ENCODE measurements at regions not wholly inside any gene's neighbourhood (a gene's known extent, or its start where the extent isn't known, plus 50 kb on each side); places are given as distances from the start of the nearest gene placed in this dataset.

GRCh38 chr5:127999909-128000308 is 83.7 kb upstream of the SLC12A2 start:
- no peak for TF ChIP-seq POLR2A (IDR thresholded peaks at IDR 0.05)
- no peak for TF ChIP-seq POLR2AphosphoS5 (IDR thresholded peaks at IDR 0.05)
- TF ChIP-seq EP300 (IDR thresholded peaks at IDR 0.05) = no peak
- no peak for TF ChIP-seq CTCF (IDR thresholded peaks at IDR 0.05)
- intact Hi-C loops (cut with DNase I) = loop anchor here (10.0 kb wide), 1 partner anchor 55 kb away; no protein-coding TSS in a partner anchor
- Histone ChIP-seq H3K36me3 (no peaks in the 10 kb centered on the region), H3K27ac (no peak overlapping the region), H3K4me3 (no peak overlapping the region), H3K4me1 (peaks cover 0 to 35% (median 21%) of the 10 kb centered on the region in 4 donors), H3K9me3 (no peaks in the 10 kb centered on the region), H3K27me3 (no peaks in the 10 kb centered on the region)
- DNase-seq = no peak
- WGBS, 2 donors = 21 to 68% methylated on average over 1 of the region's 1 CpG

- intact Hi-C loops (cut with DNase I) = loop anchor here (10.0 kb wide), 1 partner anchor 52 kb away; no protein-coding TSS in a partner anchor
- H3K27ac ChIP-seq = no peak overlapping the region
- H3K4me1 ChIP-seq = peaks cover 0 to 10% (median 6%) of the 10 kb centered on the region in 4 donors
- H3K4me3 ChIP-seq = no peak overlapping the region
- no peak for DNase-seq
- H3K9me3 ChIP-seq = no peaks in the 10 kb centered on the region
- TF ChIP-seq POLR2AphosphoS5 (IDR thresholded peaks at IDR 0.05) = no peak
- TF ChIP-seq EP300 (IDR thresholded peaks at IDR 0.05) = no peak
- WGBS, 2 donors = 90 to 92% methylated on average over 5 of the region's 5 CpGs
- no peaks in the 10 kb centered on the region for H3K36me3 ChIP-seq
- no peaks in the 10 kb centered on the region for H3K27me3 ChIP-seq
Measured at GRCh38 chr5:128002425-128002824, 81.1 kb upstream of the SLC12A2 start.

- WGBS, 2 donors = 90 to 92% methylated on average over 2 of the region's 2 CpGs
- Histone ChIP-seq H3K4me3 (no peak overlapping the region), H3K27me3 (no peaks in the 10 kb centered on the region), H3K4me1 (no peaks in the 10 kb centered on the region), H3K9me3 (no peaks in the 10 kb centered on the region), H3K27ac (no peak overlapping the region), H3K36me3 (no peaks in the 10 kb centered on the region)
- TF ChIP-seq POLR2A (IDR thresholded peaks at IDR 0.05) (no peak), CTCF (IDR thresholded peaks at IDR 0.05) (no peak), EP300 (IDR thresholded peaks at IDR 0.05) (no peak), POLR2AphosphoS5 (IDR thresholded peaks at IDR 0.05) (no peak)
- no peak for DNase-seq
- intact Hi-C loops (cut with DNase I) = loop anchor here (10.0 kb wide), 1 partner anchor 47 kb away; no protein-coding TSS in a partner anchor
Measured at GRCh38 chr5:128007939-128008338, 75.6 kb upstream of the SLC12A2 start.

DNA sequence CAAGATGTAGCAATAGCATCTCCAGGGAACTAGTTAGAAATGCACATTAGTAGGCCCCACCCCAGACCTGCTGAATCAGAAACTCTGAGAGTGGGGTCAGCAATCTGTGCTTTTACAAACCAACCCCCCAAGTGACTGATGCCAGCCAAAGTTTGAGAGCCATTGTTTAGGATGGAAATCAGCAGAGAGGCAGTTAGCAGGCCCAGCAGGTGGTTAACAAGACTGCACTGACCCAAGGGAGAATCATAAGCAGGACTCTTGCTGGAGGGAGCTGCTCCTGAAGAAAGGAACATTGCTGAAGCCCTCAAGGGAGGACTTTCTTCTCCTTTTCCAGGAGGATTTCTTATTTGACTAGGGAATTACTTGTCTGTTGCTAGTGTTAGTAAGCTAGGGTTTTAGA is 74.2 kb upstream of the SLC12A2 start:
- TF ChIP-seq CTCF (IDR thresholded peaks at IDR 0.05) (no peak), POLR2AphosphoS5 (IDR thresholded peaks at IDR 0.05) (no peak), EP300 (IDR thresholded peaks at IDR 0.05) (no peak), POLR2A (IDR thresholded peaks at IDR 0.05) (no peak)
- Histone ChIP-seq H3K27me3 (no peaks in the 10 kb centered on the region), H3K4me1 (no peaks in the 10 kb centered on the region), H3K9me3 (no peaks in the 10 kb centered on the region), H3K4me3 (no peak overlapping the region), H3K27ac (no peak overlapping the region), H3K36me3 (no peaks in the 10 kb centered on the region)
- intact Hi-C loops (cut with DNase I) = loop anchor here (10.0 kb wide), 1 partner anchor 45 kb away; no protein-coding TSS in a partner anchor
- no peak for DNase-seq

- intact Hi-C loops (cut with DNase I) = no loop called here
- no peak for DNase-seq
- Histone ChIP-seq H3K27ac (no peak overlapping the region), H3K4me1 (no peaks in the 10 kb centered on the region), H3K27me3 (no peaks in the 10 kb centered on the region), H3K36me3 (no peaks in the 10 kb centered on the region), H3K9me3 (no peaks in the 10 kb centered on the region), H3K4me3 (no peak overlapping the region)
- TF ChIP-seq CTCF (IDR thresholded peaks at IDR 0.05) (no peak), POLR2AphosphoS5 (IDR thresholded peaks at IDR 0.05) (no peak), EP300 (IDR thresholded peaks at IDR 0.05) (no peak)
Measured at GRCh38 chr5:128011339-128011738, 72.2 kb upstream of the SLC12A2 start.

All from sigmoid colon (tissue), 6 donors.